ENCODE measurements at regions not wholly inside any gene's neighbourhood (a gene's known extent, or its start where the extent isn't known, plus 50 kb on each side); places are given as distances from the start of the nearest gene placed in this dataset.

DNA sequence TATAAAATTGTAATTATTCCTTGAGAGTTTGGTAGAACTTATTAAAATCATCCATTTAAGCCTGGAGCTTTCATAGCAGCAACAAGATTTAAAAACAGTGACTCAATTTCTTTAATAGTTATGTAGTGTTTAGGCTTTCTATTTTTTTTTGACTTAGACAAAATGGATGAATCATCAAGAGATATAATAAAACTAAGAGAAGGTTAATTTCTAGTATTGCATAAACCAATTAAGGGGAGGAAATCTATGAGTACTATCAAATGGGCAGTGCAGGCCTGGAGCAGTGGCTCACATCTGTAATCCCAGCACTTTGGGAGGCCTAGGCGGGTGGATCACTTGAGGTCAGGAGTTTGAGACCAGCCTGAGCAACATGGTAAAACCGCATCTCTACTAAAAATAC, 416.3 kb upstream of the USP24 start:
- TF ChIP-seq, protein P1, sequence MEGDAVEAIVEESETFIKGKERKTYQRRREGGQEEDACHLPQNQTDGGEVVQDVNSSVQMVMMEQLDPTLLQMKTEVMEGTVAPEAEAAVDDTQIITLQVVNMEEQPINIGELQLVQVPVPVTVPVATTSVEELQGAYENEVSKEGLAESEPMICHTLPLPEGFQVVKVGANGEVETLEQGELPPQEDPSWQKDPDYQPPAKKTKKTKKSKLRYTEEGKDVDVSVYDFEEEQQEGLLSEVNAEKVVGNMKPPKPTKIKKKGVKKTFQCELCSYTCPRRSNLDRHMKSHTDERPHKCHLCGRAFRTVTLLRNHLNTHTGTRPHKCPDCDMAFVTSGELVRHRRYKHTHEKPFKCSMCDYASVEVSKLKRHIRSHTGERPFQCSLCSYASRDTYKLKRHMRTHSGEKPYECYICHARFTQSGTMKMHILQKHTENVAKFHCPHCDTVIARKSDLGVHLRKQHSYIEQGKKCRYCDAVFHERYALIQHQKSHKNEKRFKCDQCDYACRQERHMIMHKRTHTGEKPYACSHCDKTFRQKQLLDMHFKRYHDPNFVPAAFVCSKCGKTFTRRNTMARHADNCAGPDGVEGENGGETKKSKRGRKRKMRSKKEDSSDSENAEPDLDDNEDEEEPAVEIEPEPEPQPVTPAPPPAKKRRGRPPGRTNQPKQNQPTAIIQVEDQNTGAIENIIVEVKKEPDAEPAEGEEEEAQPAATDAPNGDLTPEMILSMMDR (IDR thresholded peaks at IDR 0.05) = no peak
- TF ChIP-seq POLR2A (IDR thresholded peaks at IDR 0.05) = no peak
